ENCODE measurements at regions not wholly inside any gene's neighbourhood (a gene's known extent, or its start where the extent isn't known, plus 50 kb on each side); places are given as distances from the start of the nearest gene placed in this dataset.
"Not testable (repeated sequence)": the region's sequence is repeated elsewhere in the genome, so short reads cannot be mapped to it uniquely, and the experiment has no call there.

GRCh38 chr14:105662043-105662442 is 135.7 kb downstream of the TMEM121 start:
- DNase-seq: not testable (repeated sequence)

DNA sequence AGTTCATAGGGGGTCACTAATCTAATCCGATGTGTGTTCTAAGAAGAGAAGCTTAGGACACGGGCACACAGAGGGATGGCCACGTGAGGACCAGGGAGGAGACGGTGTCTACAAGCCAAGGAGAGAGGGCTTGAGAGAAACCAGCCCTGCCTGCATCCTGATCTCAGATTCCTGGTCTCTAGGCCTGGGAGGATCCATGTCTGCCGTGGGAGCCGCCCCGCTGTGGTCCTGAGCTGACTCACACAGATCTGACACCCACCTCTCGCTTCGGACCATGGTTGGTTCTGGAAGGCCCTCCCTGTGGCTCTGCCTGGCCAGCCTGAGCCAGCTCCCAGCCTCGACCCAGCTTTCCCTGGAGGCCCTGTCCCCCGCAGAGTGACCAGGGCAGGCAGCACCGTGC is 136.2 kb downstream of the TMEM121 start:
- not testable (repeated sequence) for DNase-seq

DNA sequence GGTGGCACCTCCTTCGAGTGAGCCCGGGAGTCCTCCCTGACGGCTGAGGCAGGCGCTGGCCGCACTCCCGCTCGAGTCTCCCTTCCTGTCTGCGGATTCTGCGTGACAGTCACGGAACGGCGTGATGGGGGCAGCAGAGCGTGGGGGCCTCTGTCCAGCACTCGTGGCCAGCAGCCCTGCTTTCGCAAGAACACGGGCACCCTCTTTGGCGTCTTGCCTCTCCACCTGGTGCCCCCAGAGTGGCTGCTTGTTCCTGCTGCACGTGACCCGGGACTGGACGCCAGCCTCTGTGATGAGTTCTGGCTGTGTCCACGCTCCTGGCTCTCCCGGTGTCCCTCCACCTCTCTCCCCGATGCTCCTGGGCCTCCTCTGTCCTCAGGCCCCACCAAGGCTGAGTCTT is 136.9 kb downstream of the TMEM121 start:
- DNase-seq: not testable (repeated sequence)

GRCh38 chr14:105663818-105664596 is 137.6 kb downstream of the TMEM121 start:
- not testable (repeated sequence) for DNase-seq

GRCh38 chr14:105664691-105665090 is 138.3 kb downstream of the TMEM121 start:
- no peak for DNase-seq

GRCh38 chr14:105665247-105665950 is 139.0 kb downstream of the TMEM121 start:
- DNase-seq: no peak

- DNase-seq: no peak
Observed at GRCh38 chr14:105665951-105666277, 139.5 kb downstream of the TMEM121 start.

GRCh38 chr14:105666420-105666819 is 140.0 kb downstream of the TMEM121 start:
- DNase-seq: no peak

GRCh38 chr14:105666991-105667662 is 140.7 kb downstream of the TMEM121 start:
- DNase-seq: not testable (repeated sequence)

- not testable (repeated sequence) for DNase-seq
Observed at GRCh38 chr14:105667663-105668020, 141.3 kb downstream of the TMEM121 start.

DNA sequence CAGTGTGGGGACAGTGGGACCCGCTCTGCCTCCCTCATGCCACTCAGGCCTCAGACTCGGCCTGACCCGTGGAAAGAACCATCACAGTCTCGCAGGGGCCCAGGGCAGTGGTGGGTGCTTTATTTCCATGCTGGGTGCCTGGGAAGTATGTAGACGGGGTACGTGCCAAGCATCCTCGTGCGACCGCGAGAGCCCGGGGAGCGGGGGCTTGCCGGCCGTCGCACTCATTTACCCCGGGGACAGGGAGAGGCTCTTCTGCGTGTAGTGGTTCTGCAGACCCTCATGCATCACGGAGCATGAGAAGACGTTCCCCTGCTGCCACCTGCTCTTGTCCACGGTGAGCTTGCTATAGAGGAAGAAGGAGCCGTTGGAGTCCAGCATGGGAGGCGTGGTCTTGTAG is 141.6 kb downstream of the TMEM121 start:
- not testable (repeated sequence) for DNase-seq

DNA sequence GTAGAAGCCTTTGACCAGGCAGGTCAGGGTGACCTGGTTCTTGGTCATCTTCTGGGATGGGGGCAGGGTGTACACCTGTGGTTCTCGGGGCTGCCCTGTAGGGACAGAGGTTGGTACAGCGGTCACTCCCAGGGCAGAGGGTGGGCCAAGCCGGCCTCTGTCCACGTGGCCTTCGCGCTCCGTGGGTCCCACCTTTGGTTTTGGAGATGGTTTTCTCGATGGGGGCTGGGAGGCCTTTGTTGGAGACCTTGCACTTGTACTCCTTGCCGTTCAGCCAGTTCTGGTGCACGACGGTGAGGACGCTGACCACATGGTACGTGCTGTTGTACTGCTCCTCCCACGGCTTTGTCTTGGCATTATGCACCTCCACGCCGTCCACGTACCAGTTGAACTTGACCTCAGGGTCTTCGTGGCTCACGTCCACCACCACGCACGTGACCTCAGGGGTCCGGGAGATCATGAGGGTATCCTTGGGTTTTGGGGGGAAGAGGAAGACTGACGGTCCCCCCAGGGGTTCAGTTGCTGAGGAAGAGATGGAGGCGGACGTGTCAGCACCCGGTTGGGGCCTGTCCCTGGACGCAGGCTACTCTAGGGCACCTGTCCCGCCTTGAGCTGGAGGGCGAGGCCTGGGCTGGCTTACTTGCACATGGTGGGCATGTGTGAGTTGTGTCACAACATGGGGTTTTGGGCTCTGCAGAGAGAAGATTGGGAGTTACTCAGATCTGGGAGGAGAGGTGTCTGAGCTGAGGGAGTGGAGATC is 142.3 kb downstream of the TMEM121 start:
- DNase-seq: not testable (repeated sequence)

- DNase-seq: not testable (repeated sequence)
Observed at GRCh38 chr14:105669231-105669610, 142.8 kb downstream of the TMEM121 start.

- not testable (repeated sequence) for DNase-seq
Observed at GRCh38 chr14:105669646-105670045, 143.3 kb downstream of the TMEM121 start.

GRCh38 chr14:105672450-105673200 is 146.2 kb downstream of the TMEM121 start:
- DNase-seq: not testable (repeated sequence)

DNA sequence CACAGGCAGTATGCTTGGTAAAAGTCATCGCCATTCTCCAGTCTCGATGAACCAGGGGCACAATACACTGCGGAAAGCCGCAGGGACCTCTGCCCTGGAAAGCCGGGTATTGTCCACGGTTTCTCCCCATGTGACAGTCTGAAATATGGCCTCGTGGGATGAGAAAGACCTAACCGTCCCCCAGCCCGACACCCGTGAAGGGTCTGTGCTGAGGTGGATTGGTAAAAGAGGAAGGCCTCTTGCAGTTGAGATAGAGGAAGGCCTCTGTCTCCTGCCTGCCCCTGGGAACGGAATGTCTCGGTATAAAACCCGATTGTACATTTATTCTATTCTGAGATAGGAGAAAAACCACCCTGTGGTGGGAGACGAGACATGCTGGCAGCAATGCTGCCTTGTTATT is 149.1 kb downstream of the TMEM121 start:
- not testable (repeated sequence) for DNase-seq

- not testable (repeated sequence) for DNase-seq
Observed at GRCh38 chr14:105675905-105676670, 149.7 kb downstream of the TMEM121 start.

- DNase-seq: not testable (repeated sequence)
Observed at GRCh38 chr14:105678057-105678456, 151.7 kb downstream of the TMEM121 start.

DNA sequence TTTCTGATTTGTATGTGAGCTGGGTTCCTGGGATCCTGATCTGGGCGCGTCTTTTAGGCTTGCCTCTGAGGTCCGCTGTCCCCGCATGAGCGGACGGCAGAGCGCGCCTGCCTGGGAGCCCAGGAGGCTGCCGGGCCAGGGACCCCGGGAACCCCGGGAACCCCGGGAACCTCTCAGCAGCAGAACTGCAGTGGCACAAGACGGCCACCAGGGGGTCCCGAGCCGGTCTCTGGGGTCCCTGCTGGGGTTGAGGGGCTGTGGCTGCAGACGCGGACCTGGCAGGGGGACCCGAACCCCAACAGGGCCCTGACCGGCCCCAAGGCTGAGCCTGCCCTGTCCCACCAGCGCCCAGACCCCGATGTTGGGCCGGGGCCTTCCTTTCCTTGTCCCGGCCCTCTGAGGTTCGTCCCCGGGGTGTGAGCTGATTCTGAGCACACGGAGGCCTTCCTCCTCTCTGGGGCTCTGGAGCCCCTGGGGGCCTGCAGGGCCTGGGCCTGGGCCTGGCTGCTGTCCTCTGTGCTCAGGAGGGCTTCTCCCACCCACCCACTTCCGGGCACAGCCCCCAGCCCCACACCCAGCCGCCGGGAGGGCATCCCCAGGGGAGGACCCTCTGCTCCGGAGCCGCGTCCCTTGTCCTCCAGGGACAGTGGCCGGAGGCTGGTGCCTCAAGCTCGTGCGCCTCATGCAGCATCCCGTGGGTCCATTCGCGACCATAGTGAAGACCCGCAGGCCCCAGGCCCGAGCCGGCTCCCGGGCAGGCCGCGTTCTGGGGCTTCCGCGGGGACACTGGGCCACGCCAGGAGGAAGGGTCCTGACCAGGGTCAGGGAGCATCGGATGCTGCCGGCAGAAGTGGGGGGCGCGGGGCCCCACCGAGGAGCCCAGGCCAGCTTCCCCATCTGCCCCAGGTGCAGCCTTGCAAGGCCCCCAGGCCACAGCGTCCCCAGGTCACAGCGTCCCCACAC is 152.9 kb downstream of the TMEM121 start:
- not testable (repeated sequence) for DNase-seq
